Ureter (tissue), 1 donor: ENCODE measurements at regions not wholly inside any gene's neighbourhood (a gene's known extent, or its start where the extent isn't known, plus 50 kb on each side); places are given as distances from the start of the nearest gene placed in this dataset.

Experiments
- DNase-seq: peaks from one replicate; pipeline ENCODE4 v3.0.0-alpha.2; 2020; ENCODE audit warnings: low spot score
- donor health status: DM: yes; HTN: yes; CAD: no.

GRCh38 chr2:118665784-118666529, 181.5 kb downstream of the EN1 start:
- no peak for DNase-seq

- DNase-seq: no peak
Measured at GRCh38 chr2:118661179-118661578, 186.3 kb downstream of the EN1 start.

- DNase-seq: no peak
Measured at GRCh38 chr2:118658596-118659198, 188.8 kb downstream of the EN1 start.

GRCh38 chr2:118657466-118657865, 190.0 kb downstream of the EN1 start:
- DNase-seq: no peak

GRCh38 chr2:118654945-118655344, 192.5 kb downstream of the EN1 start:
- no peak for DNase-seq

- DNase-seq: no peak
Measured at GRCh38 chr2:118650327-118650726, 197.1 kb downstream of the EN1 start.

GRCh38 chr2:118645876-118646275, 201.6 kb downstream of the EN1 start:
- no peak for DNase-seq

GRCh38 chr2:118644190-118644589, 203.3 kb downstream of the EN1 start:
- no peak for DNase-seq

GRCh38 chr2:118643294-118643693, 204.2 kb downstream of the EN1 start:
- DNase-seq: no peak

- no peak for DNase-seq
Measured at GRCh38 chr2:118642501-118642900, 204.9 kb downstream of the EN1 start.

GRCh38 chr2:118641711-118642110, 205.7 kb downstream of the EN1 start:
- no peak for DNase-seq

GRCh38 chr2:118639371-118639770, 208.1 kb downstream of the EN1 start:
- DNase-seq: no peak

GRCh38 chr2:118638453-118638852, 209.0 kb downstream of the EN1 start:
- no peak for DNase-seq

GRCh38 chr2:118635891-118636290, 211.6 kb downstream of the EN1 start:
- no peak for DNase-seq

GRCh38 chr2:118634876-118635275, 212.6 kb downstream of the EN1 start:
- DNase-seq: no peak

GRCh38 chr2:118633371-118634018, 214.0 kb downstream of the EN1 start:
- no peak for DNase-seq

GRCh38 chr2:118632921-118633320, 214.5 kb downstream of the EN1 start:
- DNase-seq: no peak

- DNase-seq: no peak
Measured at GRCh38 chr2:118627156-118627555, 220.3 kb downstream of the EN1 start.

- no peak for DNase-seq
Measured at GRCh38 chr2:118622913-118623312, 224.5 kb downstream of the EN1 start.

GRCh38 chr2:118622108-118622507, 225.3 kb downstream of the EN1 start:
- DNase-seq: no peak

- DNase-seq: no peak
Measured at GRCh38 chr2:118618279-118618678, 229.2 kb downstream of the EN1 start.

- DNase-seq: no peak
Measured at GRCh38 chr2:118616432-118616831, 231.0 kb downstream of the EN1 start.

- DNase-seq: no peak
Measured at GRCh38 chr2:118614841-118615271, 232.6 kb downstream of the EN1 start.
